SKM-1 treated with dmso at 0.1 percent for 144 hours (cell line): ENCODE measurements at regions not wholly inside any gene's neighbourhood (a gene's known extent, or its start where the extent isn't known, plus 50 kb on each side); places are given as distances from the start of the nearest gene placed in this dataset.

ENCODE experiments used
- DNase-seq: peaks from one replicate; lab custom pipeline; 2025; ENCODE audit not compliant: unreplicated experiment; lab: John Stamatoyannopoulos, UW

GRCh38 chr17:5861246-5861645, 208.9 kb upstream of the WSCD1 start:
- DNase-seq, result no peak

GRCh38 chr17:5861854-5862253, 208.3 kb upstream of the WSCD1 start:
- no peak for DNase-seq

- no peak for DNase-seq
Measured at GRCh38 chr17:5862395-5862794, 207.8 kb upstream of the WSCD1 start.

GRCh38 chr17:5864741-5865657, 205.2 kb upstream of the WSCD1 start:
- no peak for DNase-seq

GRCh38 chr17:5866978-5867377, 203.2 kb upstream of the WSCD1 start:
- DNase-seq, result no peak

GRCh38 chr17:5869041-5869745, 201.0 kb upstream of the WSCD1 start:
- no peak for DNase-seq

- no peak for DNase-seq
Measured at GRCh38 chr17:5870231-5870953, 199.8 kb upstream of the WSCD1 start.

- DNase-seq, result no peak
Measured at GRCh38 chr17:5871666-5872065, 198.5 kb upstream of the WSCD1 start.

- no peak for DNase-seq
Measured at GRCh38 chr17:5872831-5873230, 197.3 kb upstream of the WSCD1 start.

GRCh38 chr17:5873781-5874180, 196.4 kb upstream of the WSCD1 start:
- DNase-seq, result no peak

GRCh38 chr17:5874486-5874885, 195.7 kb upstream of the WSCD1 start:
- DNase-seq, result no peak

GRCh38 chr17:5877366-5877765, 192.8 kb upstream of the WSCD1 start:
- no peak for DNase-seq

- DNase-seq, result no peak
Measured at GRCh38 chr17:5877948-5878347, 192.2 kb upstream of the WSCD1 start.

GRCh38 chr17:5881849-5882248, 188.3 kb upstream of the WSCD1 start:
- DNase-seq, result no peak

GRCh38 chr17:5883775-5884665, 186.2 kb upstream of the WSCD1 start:
- DNase-seq, result no peak

GRCh38 chr17:5885336-5885735, 184.8 kb upstream of the WSCD1 start:
- DNase-seq, result no peak

- DNase-seq, result no peak
Measured at GRCh38 chr17:5888811-5889210, 181.4 kb upstream of the WSCD1 start.

GRCh38 chr17:5892921-5893675, 177.1 kb upstream of the WSCD1 start:
- no peak for DNase-seq

- no peak for DNase-seq
Measured at GRCh38 chr17:5893741-5894140, 176.4 kb upstream of the WSCD1 start.

- DNase-seq, result no peak
Measured at GRCh38 chr17:5895276-5895675, 174.9 kb upstream of the WSCD1 start.
